ENCODE measurements at regions not wholly inside any gene's neighbourhood (a gene's known extent, or its start where the extent isn't known, plus 50 kb on each side); places are given as distances from the start of the nearest gene placed in this dataset.

DNA sequence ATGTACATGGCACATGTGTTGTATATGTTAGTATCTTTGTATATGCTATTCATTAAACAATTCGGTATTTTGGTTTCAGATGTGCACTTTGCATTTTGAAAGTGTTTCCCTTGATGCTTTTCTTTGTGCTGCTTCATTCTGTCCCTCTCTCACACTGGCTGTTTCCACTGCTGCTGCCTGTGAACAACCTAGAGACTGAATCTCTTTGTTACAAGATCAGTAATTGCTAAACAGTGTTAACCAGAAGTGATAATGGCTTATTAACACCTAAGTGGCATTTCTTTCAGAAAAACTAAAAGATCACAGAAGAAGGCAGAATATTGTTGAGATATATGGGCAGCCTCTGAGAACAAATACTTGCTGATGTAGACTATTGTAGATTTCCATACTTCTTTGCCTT lies 84.7 kb downstream of the KIF2B start:
- H3K36me3 ChIP-seq (ENCODE audit: insufficient read depth in 1 of 2, low read depth in 1 of 2), result no peaks in the 10 kb centered on the region
- no peaks in the 10 kb centered on the region for H3K4me1 ChIP-seq
- H3K4me3 ChIP-seq, result no peak overlapping the region
- no peak overlapping the region for H3K27ac ChIP-seq
- H3K27me3 ChIP-seq (ENCODE audit: insufficient read depth in 3 of 3, low read length in 2 of 3), result no peaks in the 10 kb centered on the region
- DNase-seq (no peak), ATAC-seq (no peak)
- intact Hi-C loops (cut with DNase I), result no loop called here
- peaks cover 5% of the 10 kb centered on the region for H3K9me3 ChIP-seq
- 40 to 50% (median 43%) methylated on average over 1 of the region's 1 CpG for WGBS, 3 donors
- TF ChIP-seq CTCF (IDR thresholded peaks at IDR 0.05), result no peak

GRCh38 chr17:53909802-53910201 lies 87.1 kb downstream of the KIF2B start:
- Histone ChIP-seq H3K4me1 (no peaks in the 10 kb centered on the region), H3K27me3 (ENCODE audit: insufficient read depth in 3 of 3, low read length in 2 of 3) (no peaks in the 10 kb centered on the region), H3K9me3 (no peaks in the 10 kb centered on the region), H3K36me3 (ENCODE audit: insufficient read depth in 1 of 2, low read depth in 1 of 2) (no peaks in the 10 kb centered on the region), H3K4me3 (no peak overlapping the region), H3K27ac (no peak overlapping the region)
- no peak for DNase-seq
- ATAC-seq, result no peak
- WGBS, 3 donors, result 94 to 96% (median 95%) methylated on average over 3 of the region's 3 CpGs
- intact Hi-C loops (cut with DNase I), result no loop called here
- TF ChIP-seq CTCF (IDR thresholded peaks at IDR 0.05), result no peak

DNA sequence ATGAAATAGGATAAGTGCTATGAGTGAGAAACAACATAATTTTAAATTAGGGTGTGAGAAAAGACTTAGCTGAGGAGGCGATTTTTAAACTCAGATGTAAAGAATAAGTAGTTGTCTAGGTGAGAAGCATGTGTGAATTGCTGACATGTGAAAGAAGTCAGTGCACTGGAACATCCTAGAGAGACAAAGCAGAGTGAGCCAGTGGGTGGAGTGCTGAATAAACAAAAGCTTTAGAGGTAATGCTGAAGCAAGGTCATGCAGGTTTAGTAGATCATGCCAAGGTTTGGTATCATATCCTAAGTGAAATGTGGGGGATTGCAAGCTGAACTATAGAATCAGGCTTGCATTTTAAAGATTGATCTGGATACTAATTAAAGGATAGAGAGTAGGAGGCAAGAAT lies 89.4 kb downstream of the KIF2B start:
- H3K4me1 ChIP-seq, result no peaks in the 10 kb centered on the region
- no peak for ATAC-seq
- intact Hi-C loops (cut with DNase I), result no loop called here
- no peak for TF ChIP-seq CTCF (IDR thresholded peaks at IDR 0.05)
- DNase-seq, result no peak
- no peaks in the 10 kb centered on the region for H3K27me3 ChIP-seq (ENCODE audit: insufficient read depth in 3 of 3, low read length in 2 of 3)
- no peak overlapping the region for H3K27ac ChIP-seq
- 62 to 69% (median 63%) methylated on average over 1 of the region's 1 CpG for WGBS, 3 donors
- no peaks in the 10 kb centered on the region for H3K9me3 ChIP-seq
- no peaks in the 10 kb centered on the region for H3K36me3 ChIP-seq (ENCODE audit: insufficient read depth in 1 of 2, low read depth in 1 of 2)
- H3K4me3 ChIP-seq, result no peak overlapping the region

DNA sequence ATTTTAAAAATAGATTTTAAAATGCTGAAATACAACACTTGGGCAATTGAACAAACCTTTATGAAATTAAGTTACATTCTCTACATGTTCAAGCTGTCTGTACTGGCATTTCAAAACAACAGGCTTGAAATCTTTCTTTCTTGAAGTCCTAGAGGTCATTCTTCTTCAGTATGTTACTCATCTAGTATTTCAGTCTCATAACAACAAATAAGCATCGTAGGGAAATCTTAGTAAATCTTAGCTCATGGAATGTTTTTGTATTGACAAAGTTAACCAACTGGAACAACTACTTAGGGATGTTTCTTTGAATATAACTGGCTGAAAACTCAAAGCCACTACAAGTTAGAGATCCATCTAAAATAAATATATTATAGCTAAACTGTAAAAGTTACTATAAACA lies 96.6 kb downstream of the KIF2B start:
- intact Hi-C loops (cut with DNase I), result no loop called here

More for the DNA sequence above, 96.6 kb downstream of the KIF2B start:
- no peaks in the 10 kb centered on the region for H3K9me3 ChIP-seq
- WGBS, 3 donors, result 46 to 68% (median 61%) methylated on average over 1 of the region's 1 CpG
- TF ChIP-seq CTCF (IDR thresholded peaks at IDR 0.05), result no peak
- no peaks in the 10 kb centered on the region for H3K27me3 ChIP-seq (ENCODE audit: insufficient read depth in 3 of 3, low read length in 2 of 3)
- no peak overlapping the region for H3K4me3 ChIP-seq
- DNase-seq (no peak), ATAC-seq (no peak)
- no peaks in the 10 kb centered on the region for H3K4me1 ChIP-seq
- no peaks in the 10 kb centered on the region for H3K36me3 ChIP-seq (ENCODE audit: insufficient read depth in 1 of 2, low read depth in 1 of 2)
- no peak overlapping the region for H3K27ac ChIP-seq

Data from psoas muscle (tissue), 7 donors.